GM12872 (cell line): ENCODE measurements at regions not wholly inside any gene's neighbourhood (a gene's known extent, or its start where the extent isn't known, plus 50 kb on each side); places are given as distances from the start of the nearest gene placed in this dataset.

Source experiments
- TF ChIP-seq, protein P1 (sequence below): IDR thresholded peaks from 3 replicates; pipeline ENCODE4 v1.5.1; 2011; ENCODE audit warnings: low read depth, mild to moderate bottlenecking, low read length, moderate library complexity; ENCODE audit not compliant: insufficient read depth

DNA sequence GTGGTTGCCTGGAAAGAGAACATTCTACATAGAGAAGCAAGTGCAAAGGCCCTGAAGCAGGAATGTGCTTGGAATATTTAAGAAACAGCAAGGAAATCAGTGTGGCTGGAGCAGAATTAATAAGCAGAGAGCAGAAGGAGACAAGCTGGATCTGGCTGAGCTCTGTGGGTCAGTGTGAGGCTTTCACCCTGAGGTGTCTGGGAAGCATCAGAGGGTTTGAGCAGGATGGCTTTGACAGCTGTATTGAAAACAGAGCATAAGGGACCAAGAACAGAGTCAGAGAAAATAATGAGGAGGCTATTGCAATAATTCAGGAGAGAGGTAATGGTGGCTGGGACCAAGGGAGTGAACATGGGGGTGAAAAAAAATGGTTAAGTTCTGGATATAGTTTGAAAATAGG lies 199.6 kb downstream of the NXPE2 start:
- TF ChIP-seq, protein P1, sequence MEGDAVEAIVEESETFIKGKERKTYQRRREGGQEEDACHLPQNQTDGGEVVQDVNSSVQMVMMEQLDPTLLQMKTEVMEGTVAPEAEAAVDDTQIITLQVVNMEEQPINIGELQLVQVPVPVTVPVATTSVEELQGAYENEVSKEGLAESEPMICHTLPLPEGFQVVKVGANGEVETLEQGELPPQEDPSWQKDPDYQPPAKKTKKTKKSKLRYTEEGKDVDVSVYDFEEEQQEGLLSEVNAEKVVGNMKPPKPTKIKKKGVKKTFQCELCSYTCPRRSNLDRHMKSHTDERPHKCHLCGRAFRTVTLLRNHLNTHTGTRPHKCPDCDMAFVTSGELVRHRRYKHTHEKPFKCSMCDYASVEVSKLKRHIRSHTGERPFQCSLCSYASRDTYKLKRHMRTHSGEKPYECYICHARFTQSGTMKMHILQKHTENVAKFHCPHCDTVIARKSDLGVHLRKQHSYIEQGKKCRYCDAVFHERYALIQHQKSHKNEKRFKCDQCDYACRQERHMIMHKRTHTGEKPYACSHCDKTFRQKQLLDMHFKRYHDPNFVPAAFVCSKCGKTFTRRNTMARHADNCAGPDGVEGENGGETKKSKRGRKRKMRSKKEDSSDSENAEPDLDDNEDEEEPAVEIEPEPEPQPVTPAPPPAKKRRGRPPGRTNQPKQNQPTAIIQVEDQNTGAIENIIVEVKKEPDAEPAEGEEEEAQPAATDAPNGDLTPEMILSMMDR: no peak

DNA sequence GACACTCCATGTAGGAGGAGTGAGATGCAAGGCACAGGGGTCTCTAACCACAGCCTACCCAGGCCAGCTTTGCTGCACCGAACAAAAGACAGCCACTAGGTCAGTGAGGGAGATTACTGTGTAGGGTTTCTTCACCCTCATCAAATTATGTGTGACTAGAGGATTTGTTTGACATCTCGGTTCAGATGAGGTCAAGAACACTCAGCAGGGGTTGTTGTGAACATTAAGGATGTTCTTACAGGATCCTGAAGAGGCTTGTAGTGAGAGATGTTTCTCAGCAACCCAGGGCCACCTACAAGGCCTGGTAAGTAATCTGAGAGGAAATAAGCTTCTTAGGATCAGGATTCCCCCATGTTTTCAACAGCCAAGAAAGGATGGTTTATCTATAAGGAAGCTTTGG lies 202.1 kb downstream of the NXPE2 start:
- TF ChIP-seq, protein P1: no peak

DNA sequence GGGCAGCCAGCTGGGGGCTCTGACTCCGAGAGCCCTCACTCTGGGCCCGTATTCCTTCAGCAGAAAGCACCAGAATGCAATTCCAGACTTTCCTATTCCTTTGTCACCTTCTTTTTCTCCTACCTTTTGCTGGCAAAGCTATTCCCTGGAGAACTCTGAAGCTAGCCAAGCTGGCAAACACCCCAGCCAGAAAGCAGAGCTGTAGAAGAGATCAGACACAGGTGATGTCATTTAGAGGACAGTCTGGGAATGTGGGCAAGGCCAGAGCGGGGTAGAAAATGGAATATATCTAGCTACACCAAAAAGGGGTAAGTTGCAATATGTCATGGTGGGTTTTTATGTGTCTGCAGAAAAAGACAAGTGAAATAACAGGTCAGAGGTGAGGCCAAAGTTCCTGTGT lies 205.1 kb downstream of the NXPE2 start:
- TF ChIP-seq, protein P1: no peak

DNA sequence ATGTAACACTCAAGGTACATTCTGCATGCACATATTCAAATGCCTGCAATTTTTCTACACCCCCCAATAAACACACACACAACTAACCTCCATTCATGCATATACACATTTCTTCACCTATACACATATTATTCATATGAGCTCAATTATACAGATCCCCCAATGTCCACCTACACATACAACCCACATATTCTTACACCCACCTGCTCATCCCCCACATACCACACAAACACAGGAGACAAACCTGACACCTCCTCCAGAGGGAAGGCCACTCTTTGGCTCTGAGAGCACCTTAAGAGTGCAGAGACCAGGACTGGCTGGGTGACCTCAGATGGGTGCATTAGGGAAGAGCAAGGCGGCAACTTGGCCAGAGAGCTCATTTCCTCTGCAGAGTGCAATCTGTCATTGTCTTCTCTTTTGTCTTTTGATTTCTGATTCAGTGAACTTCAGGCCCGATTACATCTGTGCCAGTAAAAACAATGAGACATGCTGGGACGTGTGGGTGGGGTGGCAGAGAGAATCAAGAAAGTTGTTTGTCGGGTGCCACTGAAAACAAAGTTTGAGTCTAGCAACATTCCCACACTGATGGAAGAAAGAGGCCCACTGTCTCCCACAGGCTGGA lies 208.4 kb downstream of the NXPE2 start:
- TF ChIP-seq, protein P1: no peak

DNA sequence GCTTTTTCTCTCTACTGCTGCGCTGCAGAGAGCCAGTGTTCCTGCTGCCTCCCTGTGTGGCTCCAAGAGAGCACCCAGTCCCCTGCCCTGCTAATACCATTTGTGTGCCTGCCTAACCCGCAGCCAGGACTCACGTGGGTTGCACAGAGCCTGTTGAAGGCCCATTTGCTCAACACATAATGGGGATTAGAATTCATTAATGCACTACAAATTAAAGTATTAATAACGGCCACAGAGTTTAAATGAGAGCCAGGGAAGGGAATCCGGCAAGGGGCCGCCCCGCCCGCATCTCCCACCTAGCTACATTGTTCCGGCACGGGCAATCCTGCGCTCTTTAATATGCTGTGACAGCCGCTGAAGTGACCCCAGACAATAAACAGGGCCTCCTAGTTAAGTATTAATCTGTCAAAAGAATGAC lies 211.3 kb downstream of the NXPE2 start:
- TF ChIP-seq, protein P1: no peak

DNA sequence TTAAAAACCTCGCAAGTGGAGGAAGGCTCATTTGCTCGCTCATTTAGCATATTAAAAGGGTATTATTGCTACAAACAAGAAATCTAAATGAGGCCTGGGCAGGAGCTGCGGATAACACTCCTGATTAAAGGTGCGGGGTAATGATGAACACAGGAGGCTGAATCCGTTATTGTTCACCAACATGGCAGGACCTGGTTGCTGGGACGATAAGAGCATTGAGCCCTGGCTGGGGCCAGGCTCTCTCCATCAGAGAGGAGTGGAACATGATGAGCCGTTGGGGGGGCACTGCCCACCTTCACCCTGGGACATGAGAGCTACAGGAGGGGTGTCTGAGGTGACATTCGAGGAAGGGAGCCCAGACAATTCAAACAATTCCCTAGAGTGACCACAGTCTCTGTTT lies 211.7 kb downstream of the NXPE2 start:
- TF ChIP-seq, protein P1: no peak

DNA sequence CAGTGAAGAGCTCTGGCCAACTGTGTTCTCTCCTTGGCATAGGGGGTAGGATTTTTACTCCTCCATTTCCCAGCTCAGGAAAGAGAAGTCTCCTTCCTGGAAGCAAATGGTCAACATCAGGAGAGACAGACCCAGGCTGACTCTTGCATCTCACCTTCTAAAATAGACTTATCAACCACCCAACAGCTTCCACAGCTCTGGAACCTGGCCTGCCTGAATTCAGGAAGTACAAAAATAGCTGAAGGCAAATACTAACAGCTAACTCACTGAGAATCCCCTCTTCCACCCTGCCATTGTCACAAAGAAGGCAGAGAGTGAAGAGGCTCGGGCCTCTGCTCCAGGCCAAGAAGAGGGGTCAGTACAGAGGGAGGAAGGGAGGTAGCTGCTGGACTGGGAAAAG lies 213.6 kb downstream of the NXPE2 start:
- TF ChIP-seq, protein P1: no peak
